AG10803 (cell line): ENCODE measurements at regions not wholly inside any gene's neighbourhood (a gene's known extent, or its start where the extent isn't known, plus 50 kb on each side); places are given as distances from the start of the nearest gene placed in this dataset.

Experiments
- DNase-seq: peaks from one replicate; pipeline ENCODE4 v3.0.0; 2010; ENCODE audit warnings: low read depth
- H3K4me3 ChIP-seq: 2 replicates; pipeline ENCODE4 v1.5.1; 2011; ENCODE audit warnings: mild to moderate bottlenecking, low read length, control low read depth
- CTCF ChIP-seq: conservative IDR thresholded peaks from 2 replicates; pipeline ENCODE4 v1.5.1; 2011; ENCODE audit warnings: mild to moderate bottlenecking, low read length, control low read depth, inconsistent platforms

DNA sequence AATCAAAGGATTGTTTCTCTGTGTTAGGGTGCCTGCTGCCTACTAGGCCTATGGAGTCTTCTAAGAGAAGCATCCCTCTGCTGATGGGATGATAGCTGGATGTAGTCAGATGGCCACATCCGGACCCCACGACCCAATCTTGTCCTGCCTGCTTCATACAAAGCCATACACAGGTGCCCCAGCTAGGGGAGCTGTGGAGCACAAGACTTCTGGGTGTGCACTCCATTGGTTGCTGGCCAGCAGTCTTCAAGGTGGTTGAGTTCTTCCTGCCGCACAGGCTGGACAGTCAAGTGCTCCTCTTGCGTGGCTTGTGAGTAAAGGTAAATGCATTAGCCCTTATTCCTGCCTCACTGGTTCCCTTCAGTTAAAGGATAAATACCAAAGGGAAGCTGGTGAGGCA lies 120.2 kb downstream of the TEX36 start:
- no peak for TF ChIP-seq CTCF
- no peak overlapping the region for H3K4me3 ChIP-seq
- DNase-seq = no peak

DNA sequence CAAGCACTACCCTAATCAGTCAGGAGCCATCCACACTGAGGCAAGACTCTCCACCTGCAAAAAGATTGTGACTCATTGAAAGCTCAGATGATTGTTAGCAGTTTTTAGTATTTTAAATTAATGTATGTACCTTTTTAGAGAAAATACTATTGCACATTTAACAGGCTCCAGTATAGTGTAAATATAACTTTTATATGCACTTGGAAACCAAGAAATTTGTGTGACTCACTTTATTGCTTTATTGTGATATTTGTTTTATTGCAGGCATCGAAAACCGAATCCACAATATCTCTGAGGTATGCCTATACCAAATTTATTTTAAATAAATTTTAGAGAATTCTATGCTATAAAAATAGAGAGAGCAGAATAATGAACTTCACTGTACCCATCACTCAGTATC lies 122.0 kb downstream of the TEX36 start:
- no peak for DNase-seq
- H3K4me3 ChIP-seq = no peak overlapping the region
- TF ChIP-seq CTCF = no peak

GRCh38 chr10:125559210-125559609 lies 123.8 kb downstream of the TEX36 start:
- TF ChIP-seq CTCF = no peak
- DNase-seq = no peak
- H3K4me3 ChIP-seq = no peak overlapping the region

- DNase-seq = no peak
- H3K4me3 ChIP-seq = no peak overlapping the region
- no peak for TF ChIP-seq CTCF
These were observed 125.0 kb downstream of the TEX36 start for GRCh38 chr10:125557801-125558505.

DNA sequence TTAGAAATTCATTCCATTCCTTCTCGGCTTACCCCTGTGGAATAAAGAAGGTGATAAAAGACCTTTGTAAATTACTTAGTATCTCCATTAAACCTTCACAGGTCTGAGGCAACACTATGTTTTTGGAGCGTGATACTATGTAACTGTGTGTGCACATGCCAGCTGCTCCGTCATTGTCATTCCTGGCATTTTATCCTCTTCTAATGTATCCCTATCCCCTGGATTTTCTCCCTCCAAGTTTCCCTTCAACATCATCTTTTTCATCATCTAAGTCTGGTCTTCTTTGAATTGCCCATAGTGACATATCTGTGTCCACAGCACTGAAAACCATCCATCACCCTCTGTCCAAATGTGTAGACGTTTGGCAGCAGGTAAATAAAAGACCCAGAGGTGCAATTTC lies 125.7 kb downstream of the TEX36 start:
- TF ChIP-seq CTCF = no peak
- DNase-seq = no peak
- H3K4me3 ChIP-seq = no peak overlapping the region

GRCh38 chr10:125556882-125557281 lies 126.1 kb downstream of the TEX36 start:
- DNase-seq = no peak
- TF ChIP-seq CTCF = no peak
- H3K4me3 ChIP-seq = no peak overlapping the region

GRCh38 chr10:125555743-125556142 lies 127.2 kb downstream of the TEX36 start:
- H3K4me3 ChIP-seq = no peak overlapping the region
- TF ChIP-seq CTCF = no peak
- DNase-seq = no peak
